ENCODE measurements at regions not wholly inside any gene's neighbourhood (a gene's known extent, or its start where the extent isn't known, plus 50 kb on each side); places are given as distances from the start of the nearest gene placed in this dataset.

DNA sequence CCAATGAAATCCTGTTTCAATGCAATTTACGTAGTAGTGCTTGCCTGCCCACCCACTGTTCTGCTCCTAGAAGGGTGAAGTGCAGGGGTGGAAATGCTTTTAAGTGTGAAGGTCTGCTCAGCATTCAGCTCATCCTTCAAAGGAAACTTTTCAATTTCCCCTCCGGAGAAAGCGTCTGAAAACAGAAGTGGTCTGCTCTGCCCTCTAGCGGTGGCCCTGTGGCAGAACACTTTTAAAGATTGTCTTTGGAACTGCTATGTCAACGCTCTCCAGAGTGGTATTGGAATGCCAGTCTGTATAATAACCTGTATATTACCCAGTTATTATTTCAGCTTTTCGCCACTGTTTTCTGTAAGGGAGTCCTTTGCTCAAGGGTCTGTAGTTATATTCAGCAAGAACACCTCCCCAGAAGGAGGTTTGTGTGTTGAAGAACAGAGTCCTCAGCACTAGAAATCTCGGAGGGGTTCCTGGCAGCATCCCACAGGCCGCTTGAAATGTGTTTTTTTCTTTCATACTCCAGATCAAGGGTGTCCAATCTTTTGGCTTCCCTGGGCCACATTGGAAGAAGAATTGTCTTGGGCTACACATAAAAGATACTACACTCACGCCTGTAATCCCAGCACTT is 63.1 kb upstream of the KLHL31 start:
- TF ChIP-seq, protein P1, sequence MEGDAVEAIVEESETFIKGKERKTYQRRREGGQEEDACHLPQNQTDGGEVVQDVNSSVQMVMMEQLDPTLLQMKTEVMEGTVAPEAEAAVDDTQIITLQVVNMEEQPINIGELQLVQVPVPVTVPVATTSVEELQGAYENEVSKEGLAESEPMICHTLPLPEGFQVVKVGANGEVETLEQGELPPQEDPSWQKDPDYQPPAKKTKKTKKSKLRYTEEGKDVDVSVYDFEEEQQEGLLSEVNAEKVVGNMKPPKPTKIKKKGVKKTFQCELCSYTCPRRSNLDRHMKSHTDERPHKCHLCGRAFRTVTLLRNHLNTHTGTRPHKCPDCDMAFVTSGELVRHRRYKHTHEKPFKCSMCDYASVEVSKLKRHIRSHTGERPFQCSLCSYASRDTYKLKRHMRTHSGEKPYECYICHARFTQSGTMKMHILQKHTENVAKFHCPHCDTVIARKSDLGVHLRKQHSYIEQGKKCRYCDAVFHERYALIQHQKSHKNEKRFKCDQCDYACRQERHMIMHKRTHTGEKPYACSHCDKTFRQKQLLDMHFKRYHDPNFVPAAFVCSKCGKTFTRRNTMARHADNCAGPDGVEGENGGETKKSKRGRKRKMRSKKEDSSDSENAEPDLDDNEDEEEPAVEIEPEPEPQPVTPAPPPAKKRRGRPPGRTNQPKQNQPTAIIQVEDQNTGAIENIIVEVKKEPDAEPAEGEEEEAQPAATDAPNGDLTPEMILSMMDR (IDR thresholded peaks at IDR 0.05; ENCODE audit: borderline replicate concordance, extremely low read depth, low read length, poor library complexity, severe bottlenecking) = peak; percentile 87
- no peak for TF ChIP-seq EZH2 (IDR thresholded peaks at IDR 0.05; ENCODE audit: borderline replicate concordance, low read depth, low read length, severe bottlenecking)
